Activated B cell treated with CpG ODN at 0.5 μM for 24 hours (primary cell): ENCODE measurements at regions not wholly inside any gene's neighbourhood (a gene's known extent, or its start where the extent isn't known, plus 50 kb on each side); places are given as distances from the start of the nearest gene placed in this dataset.

Experiments
- ATAC-seq: fragments of 200-7000 bp; cut with Tn5 transposase; one replicate; pipeline ENCODE4 v1.10.0; 2021; ENCODE audit warnings: low read depth, mild to moderate bottlenecking, moderate library complexity
- CTCF ChIA-PET: fragments of 350-600 bp; sonication (Branson Sonifier 250); formaldehyde crosslinking; loops from one replicate; lab custom pipeline; 2021; ENCODE audit warnings: antibody characterized with exemption; lab: Charles Lee
- POLR2A ChIA-PET: fragments of 350-600 bp; sonication (Branson Sonifier 250); formaldehyde crosslinking; loops from one replicate; lab custom pipeline; 2021; ENCODE audit warnings: antibody characterized with exemption; lab: Charles Lee
- DNase-seq: peaks from one replicate; pipeline ENCODE4 v3.0.0; 2022
- H3K27ac Mint-ChIP-seq: one replicate; pipeline ENCODE4 v1.8.0; 2020; ENCODE audit warnings: mixed read lengths
- H3K27me3 Mint-ChIP-seq: one replicate; pipeline ENCODE4 v1.8.0; 2021; ENCODE audit warnings: mixed read lengths
- H3K36me3 Mint-ChIP-seq: one replicate; pipeline ENCODE4 v1.8.0; 2021; ENCODE audit warnings: low read depth, mixed read lengths
- H3K4me1 Mint-ChIP-seq: one replicate; pipeline ENCODE4 v1.8.0; 2021; ENCODE audit warnings: mixed read lengths
- H3K4me3 Mint-ChIP-seq: one replicate; pipeline ENCODE4 v1.8.0; 2020; ENCODE audit warnings: mild to moderate bottlenecking, mixed read lengths
- H3K9me3 Mint-ChIP-seq: one replicate; pipeline ENCODE4 v1.8.0; 2020; ENCODE audit warnings: mixed read lengths
- CTCF ChIP-seq: fragments of 200-600 bp; IDR thresholded peaks from one replicate; pipeline ENCODE4 v1.8.0; 2022; ENCODE audit warnings: antibody characterized with exemption, mild to moderate bottlenecking
- intact Hi-C: fragments of 100-400 bp; cut with micrococcal nuclease; formaldehyde crosslinking; loops from one replicate; pipeline ENCODE4 v1.15.1; 2024

GRCh38 chr1:245014247-245015029, 140.3 kb upstream of the KIF26B start:
- ATAC-seq: no peak
- CTCF ChIA-PET: interaction anchor here (1.4 kb wide), 1 partner anchor 28 kb away, joined by 5 read pairs; no protein-coding TSS in a partner anchor
- TF ChIP-seq CTCF: no peak
- POLR2A ChIA-PET: interaction anchor here (0.7 kb wide), 1 partner anchor 967 kb away, joined by 8 read pairs; no protein-coding TSS in a partner anchor
- Mint-ChIP-seq H3K36me3 (peaks cover 3% of the 10 kb centered on the region), H3K27ac (no peak overlapping the region), H3K27me3 (no peaks in the 10 kb centered on the region), H3K4me1 (peaks cover 4% of the 10 kb centered on the region), H3K4me3 (no peak overlapping the region), H3K9me3 (no peaks in the 10 kb centered on the region)
- DNase-seq: no peak
- intact Hi-C loops: no loop called here

- H3K27ac Mint-ChIP-seq: no peak overlapping the region
- no peaks in the 10 kb centered on the region for H3K9me3 Mint-ChIP-seq
- no peaks in the 10 kb centered on the region for H3K4me1 Mint-ChIP-seq
- H3K4me3 Mint-ChIP-seq: no peak overlapping the region
- POLR2A ChIA-PET: no interaction called here
- no peaks in the 10 kb centered on the region for H3K27me3 Mint-ChIP-seq
- H3K36me3 Mint-ChIP-seq: peaks cover 3% of the 10 kb centered on the region
- CTCF ChIA-PET: no interaction called here
- DNase-seq: no peak
- no peak for ATAC-seq
- intact Hi-C loops: no loop called here
- TF ChIP-seq CTCF: no peak
Observed at GRCh38 chr1:245010018-245010614, 144.7 kb upstream of the KIF26B start.

GRCh38 chr1:245008761-245009160, 144.4 kb upstream of the HNRNPU start:
- intact Hi-C loops: no loop called here
- TF ChIP-seq CTCF: no peak
- ChIA-PET POLR2A (no interaction called here), CTCF (interaction anchor here (1.0 kb wide), 1 partner anchor 34 kb away, joined by 4 read pairs; no protein-coding TSS in a partner anchor)
- H3K27me3 Mint-ChIP-seq: no peaks in the 10 kb centered on the region
- no peak for DNase-seq
- ATAC-seq: no peak
- no peak overlapping the region for H3K4me3 Mint-ChIP-seq
- no peaks in the 10 kb centered on the region for H3K4me1 Mint-ChIP-seq
- no peaks in the 10 kb centered on the region for H3K9me3 Mint-ChIP-seq
- no peak overlapping the region for H3K27ac Mint-ChIP-seq
- H3K36me3 Mint-ChIP-seq: peaks cover 3% of the 10 kb centered on the region

GRCh38 chr1:245007852-245008251, 143.5 kb upstream of the HNRNPU start:
- intact Hi-C loops: no loop called here
- ChIA-PET POLR2A (no interaction called here), CTCF (interaction anchor here (1.0 kb wide), 1 partner anchor 35 kb away, joined by 4 read pairs; no protein-coding TSS in a partner anchor)
- ATAC-seq (no peak), DNase-seq (no peak)
- no peak overlapping the region for H3K4me3 Mint-ChIP-seq
- no peaks in the 10 kb centered on the region for H3K9me3 Mint-ChIP-seq
- no peaks in the 10 kb centered on the region for H3K27me3 Mint-ChIP-seq
- TF ChIP-seq CTCF: no peak
- H3K27ac Mint-ChIP-seq: no peak overlapping the region
- H3K36me3 Mint-ChIP-seq: peaks cover 3% of the 10 kb centered on the region
- H3K4me1 Mint-ChIP-seq: no peaks in the 10 kb centered on the region

GRCh38 chr1:245003246-245003645, 138.9 kb upstream of the HNRNPU start:
- TF ChIP-seq CTCF: no peak
- intact Hi-C loops: loop anchor here (5.0 kb wide), 1 partner anchor 39 kb away; no protein-coding TSS in a partner anchor
- no peak overlapping the region for H3K27ac Mint-ChIP-seq
- H3K27me3 Mint-ChIP-seq: no peaks in the 10 kb centered on the region
- ATAC-seq: no peak
- no peak for DNase-seq
- H3K9me3 Mint-ChIP-seq: no peaks in the 10 kb centered on the region
- H3K4me3 Mint-ChIP-seq: no peak overlapping the region
- H3K36me3 Mint-ChIP-seq: no peaks in the 10 kb centered on the region
- H3K4me1 Mint-ChIP-seq: peaks cover 16% of the 10 kb centered on the region
- CTCF ChIA-PET: no interaction called here
- POLR2A ChIA-PET: no interaction called here
